ENCODE measurements at regions not wholly inside any gene's neighbourhood (a gene's known extent, or its start where the extent isn't known, plus 50 kb on each side); places are given as distances from the start of the nearest gene placed in this dataset.

DNA sequence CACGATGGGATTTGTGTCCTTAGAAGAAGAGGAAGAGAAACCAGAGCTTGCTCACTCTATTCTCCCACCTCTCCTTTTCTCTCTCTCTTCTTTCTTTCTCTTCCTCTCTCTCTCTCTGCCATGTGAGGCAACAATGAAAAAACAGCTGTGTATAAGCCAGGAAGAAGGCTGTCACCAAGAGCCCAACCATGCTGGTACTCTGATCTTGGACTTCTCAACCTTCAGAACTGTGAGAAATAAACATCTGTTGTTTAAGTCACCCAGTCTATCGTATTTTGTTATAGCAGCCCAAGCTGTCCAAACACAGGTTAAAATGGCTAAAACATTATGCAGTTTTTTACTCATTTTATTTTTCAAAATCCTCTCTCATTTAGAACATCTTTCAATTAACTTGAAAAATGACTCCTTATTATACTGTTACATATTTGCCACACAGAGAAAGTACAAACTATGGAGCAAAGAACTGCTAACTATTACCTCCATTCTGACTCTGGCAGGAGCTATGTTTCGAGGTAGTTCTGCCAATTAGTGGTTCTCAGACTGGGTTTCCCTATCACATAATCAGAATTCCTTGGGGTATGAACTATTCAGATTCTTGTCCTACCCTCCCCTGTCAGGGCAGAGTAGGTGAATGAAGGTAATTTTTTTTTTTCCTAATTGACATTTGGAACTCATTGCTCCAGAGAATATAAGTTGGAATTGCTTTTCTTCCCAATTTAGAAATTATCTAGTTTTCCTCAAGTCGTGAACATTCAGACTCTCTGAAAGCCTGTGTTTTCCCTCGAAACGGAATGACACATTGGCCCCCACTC lies 434.6 kb downstream of the ENC1 start:
- no peak for ATAC-seq
- DNase-seq (ENCODE audit: low spot score): no peak

DNA sequence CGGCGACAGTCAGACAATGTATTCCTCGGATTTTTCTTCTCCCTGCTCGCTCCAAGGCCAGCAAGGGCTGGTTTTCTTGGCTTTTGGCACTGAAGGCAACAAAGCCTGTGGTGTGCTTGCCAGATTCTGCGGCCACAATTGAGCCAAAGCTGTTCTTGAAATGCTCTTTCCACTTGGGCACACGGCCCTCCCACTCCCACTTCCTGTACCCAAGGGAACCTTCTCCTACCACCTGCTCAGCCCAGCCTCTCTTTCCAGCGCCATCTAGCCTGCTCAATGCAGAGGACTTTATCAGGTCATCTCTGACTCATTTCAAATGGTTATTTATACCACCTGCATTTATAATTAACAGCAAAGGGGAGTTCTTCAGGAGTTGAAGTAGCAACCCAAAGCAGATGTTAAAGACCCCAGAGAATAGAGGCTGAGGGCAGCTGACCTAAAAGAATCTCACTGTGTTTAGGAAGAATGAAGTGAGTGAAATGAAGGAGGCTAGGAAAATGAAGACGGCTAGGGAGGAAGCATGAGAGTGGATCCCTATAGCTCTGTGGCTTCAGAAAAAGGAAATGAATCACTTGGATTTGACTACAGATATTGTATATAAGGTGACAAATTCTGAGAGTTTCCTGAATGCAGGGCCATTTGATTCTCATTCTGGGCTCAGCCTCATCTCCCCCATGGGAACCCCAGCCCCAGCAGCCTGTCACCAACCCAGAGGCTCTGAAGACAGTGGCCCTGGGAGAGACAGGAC lies 439.0 kb downstream of the ENC1 start:
- ATAC-seq: no peak
- no peak for DNase-seq (ENCODE audit: low spot score)

DNA sequence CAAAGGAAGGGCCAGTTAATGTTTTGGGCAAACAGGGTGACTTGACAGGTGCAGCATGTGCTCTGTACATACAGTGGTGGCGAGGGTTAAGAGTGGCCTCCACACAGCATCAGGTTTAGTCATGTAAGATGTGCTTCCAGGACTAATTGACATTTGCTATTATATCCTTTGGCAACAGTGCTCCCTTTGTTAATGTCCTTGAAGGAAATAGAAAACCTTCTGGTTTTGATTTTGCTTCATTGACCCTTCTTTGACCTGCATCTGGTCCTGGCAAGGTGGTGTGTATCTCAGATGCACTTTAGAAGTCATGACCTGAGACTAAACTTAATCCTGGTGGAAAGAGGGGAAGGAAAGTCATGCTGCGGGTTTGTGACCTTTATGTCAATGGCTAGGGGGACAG lies 440.0 kb downstream of the ENC1 start:
- ATAC-seq: no peak

DNA sequence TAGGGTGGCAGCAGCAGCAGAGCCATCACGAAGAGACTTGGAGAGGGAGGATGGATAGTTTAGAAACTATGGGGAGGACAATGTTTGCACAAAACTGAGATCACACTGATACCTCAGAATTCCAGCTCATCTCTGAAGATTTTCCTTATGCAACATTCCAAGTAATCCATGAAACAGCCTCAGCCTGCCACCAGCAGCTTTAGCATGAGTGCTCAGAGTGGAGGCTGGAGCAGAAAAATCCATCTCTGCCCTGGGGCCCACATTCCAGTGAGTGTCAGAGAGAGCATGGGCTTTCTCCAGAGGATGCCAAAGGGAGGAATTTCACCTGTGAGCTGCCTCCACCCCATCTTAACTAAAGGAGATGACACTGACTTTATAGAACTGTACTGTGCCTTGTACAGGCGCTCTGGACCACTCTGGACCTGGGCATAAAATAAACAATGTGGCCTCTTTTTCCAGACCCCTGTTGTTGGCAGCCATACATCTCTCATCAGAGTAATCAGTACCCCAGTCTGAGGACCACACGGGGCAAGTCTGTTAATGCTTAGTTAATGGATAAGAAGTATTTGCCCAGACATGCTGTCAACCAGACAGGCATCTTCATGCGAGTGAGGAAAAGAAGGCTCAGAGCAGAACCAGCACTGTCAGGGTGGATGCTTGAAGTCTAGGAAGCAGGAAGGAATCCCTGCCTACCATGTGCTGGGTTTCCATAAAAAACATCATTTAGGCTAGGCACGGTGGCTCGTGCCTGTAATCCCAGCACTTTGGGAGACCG lies 440.9 kb downstream of the ENC1 start:
- ATAC-seq (no peak), DNase-seq (ENCODE audit: low spot score) (no peak)

More for the DNA sequence above, 440.0 kb downstream of the ENC1 start:
- no peak for DNase-seq (ENCODE audit: low spot score)

DNA sequence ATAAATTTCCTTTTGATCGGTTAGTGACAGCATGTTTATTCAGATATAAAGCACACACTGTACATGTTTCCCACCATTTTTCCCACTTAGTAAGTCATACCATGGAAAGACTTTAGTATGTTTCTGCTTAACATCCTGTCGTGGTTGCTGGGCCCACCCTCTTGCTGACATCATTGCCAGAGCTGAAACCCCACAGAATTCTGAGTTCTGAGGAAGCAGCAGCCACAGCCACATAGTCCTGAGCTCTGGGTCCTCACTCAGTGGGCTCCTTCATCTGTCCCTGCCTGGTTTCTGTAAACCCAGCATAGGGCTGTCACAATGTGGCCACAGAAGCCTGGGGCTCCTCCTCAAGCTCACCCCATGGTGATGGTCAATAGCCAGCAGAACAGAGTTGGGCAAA lies 441.5 kb downstream of the ENC1 start:
- no peak for DNase-seq (ENCODE audit: low spot score)
- ATAC-seq: no peak

DNA sequence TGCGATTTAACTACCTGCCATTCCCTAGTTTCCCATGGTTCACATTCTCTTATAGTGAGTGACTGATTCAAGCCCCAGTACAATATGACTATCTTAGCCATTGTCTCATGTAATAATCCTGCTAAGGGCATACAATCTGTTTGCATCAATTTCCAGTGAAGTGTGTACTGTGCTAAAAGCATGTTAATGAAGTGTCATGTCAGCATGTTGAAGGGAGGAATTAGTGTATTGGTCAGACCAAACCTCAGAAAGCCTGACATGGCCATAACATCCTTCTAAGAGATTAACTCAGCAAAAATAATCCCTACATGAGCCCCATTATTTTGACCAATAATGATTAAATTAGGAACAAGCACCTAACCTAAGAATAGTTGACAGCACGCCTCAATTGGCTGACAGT lies 442.4 kb downstream of the ENC1 start:
- ATAC-seq: no peak
- no peak for DNase-seq (ENCODE audit: low spot score)

DNA sequence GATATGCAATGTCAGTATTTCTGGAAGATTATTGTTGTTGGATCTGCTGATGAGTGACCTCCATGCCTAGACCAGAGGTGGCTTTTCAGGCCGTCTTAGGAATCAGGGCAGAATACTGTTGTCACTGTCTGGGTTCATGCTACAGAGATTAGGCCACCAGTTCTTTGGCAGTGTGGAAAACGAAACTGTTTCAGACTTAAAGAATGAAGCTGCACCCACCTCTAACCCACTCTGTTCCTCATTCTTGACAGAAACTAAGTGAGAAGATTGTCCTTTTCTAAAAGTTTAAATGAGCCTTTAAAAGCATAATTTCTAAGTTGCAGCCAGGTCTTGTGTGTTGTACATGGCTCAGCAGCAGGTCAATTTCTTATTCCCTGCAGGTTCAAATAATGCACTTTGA lies 444.3 kb downstream of the ENC1 start:
- no peak for DNase-seq (ENCODE audit: low spot score)
- no peak for ATAC-seq

DNA sequence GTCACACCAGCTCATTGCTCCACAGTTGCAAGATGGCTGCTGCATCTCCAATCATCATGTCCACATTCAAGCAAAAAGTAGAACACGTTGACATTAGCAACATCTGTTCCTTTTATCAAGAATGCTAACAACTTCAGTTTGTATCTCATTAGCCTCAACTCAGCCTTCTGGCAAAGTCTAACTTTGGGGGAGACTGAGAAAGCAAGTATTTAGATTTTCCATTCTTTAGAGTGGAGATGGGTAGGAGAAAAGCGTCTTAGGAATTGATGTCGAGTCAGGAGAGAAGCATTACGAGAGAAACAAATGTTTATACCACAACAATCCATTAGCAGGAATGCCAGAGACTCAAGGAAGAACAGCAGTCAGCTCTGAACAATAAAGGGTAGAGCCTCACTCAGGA lies 446.3 kb downstream of the ENC1 start:
- no peak for DNase-seq (ENCODE audit: low spot score)
- no peak for ATAC-seq

DNA sequence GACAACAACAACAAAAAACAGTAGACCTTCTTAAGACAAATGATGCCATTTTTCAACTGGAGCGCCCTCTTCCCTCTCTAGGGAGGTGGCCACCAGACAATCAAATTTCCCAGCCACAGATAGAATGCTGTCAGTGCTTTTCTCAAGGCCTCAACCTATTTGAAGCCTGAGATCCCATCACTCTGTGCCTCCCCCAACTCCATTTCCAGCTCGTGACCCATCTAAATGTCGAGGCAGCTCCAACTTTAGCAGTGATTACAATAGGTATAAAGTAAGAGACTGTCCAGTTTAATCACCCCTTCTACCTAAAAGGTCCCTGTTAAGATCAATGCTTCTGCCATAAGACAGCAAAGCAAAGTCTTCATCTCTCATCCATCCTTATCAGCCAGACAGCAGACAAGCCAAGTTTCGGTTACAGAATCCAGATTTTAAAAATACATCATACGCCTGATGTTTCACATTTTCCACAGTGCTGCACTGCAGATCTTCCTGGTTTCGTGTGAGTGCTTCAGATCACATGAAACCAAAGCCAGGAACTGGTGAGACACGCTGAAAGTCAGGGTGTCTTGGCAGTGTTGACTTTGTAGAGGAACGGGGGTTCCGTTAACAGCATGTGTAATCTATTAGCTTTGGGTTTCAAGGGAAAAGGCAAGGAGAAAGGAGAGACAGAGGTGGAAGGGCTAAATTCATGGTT lies 447.8 kb downstream of the ENC1 start:
- ATAC-seq (no peak), DNase-seq (ENCODE audit: low spot score) (no peak)

DNA sequence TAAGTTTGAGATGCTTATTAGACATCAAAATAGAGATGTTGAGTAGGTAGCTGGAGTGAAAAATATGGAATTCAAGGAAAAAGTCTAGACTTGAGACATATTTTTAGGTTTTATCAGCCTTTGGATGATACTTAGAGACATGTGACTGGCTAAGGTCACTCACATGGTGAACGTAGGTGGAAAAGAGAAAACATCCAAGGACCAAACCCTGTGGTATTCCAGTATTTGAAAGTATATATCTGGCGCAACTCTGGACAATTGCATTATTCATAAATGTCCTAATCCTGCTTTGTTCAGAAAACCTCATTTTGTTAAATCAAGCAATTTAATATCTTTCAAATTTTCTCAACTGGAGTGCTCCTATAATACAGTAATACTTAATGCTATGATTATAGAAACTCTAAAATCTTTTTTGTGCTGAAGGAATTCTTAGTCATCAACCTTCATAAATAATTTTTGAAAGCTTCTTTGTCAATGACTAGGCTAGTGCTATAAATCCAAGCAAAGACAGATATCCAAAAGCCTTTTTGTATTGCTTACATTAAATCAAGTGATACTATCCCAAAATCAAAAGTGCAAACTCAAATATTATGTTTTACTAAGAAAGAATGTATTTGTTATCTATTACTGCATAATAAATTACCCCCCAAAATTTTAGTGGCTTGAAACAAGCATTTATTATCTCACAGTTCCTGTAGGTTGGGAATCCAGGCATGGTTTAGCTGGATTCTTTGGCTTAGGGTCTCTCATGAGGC lies 452.0 kb downstream of the ENC1 start:
- ATAC-seq (no peak), DNase-seq (ENCODE audit: low spot score) (no peak)

DNA sequence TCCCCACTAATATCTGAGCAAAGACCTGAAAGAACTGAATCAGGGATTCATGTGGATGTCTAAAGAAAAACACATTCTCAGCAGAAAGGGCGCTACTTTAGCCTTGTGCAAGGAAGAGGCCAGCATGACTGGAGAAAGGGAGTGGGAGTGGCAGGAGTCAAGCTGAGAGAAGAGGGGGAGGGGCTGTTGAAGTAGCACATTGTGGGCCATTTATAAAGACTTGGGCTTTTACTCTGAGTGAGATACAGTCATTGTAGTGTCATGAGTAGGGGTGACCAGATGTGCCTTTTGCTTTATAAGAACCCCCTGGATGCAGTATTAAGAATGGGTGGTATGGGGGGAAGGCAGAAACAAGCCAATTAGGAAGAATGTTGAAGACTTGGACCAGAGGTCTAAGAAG lies 452.8 kb downstream of the ENC1 start:
- DNase-seq (ENCODE audit: low spot score) (no peak), ATAC-seq (no peak)

DNA sequence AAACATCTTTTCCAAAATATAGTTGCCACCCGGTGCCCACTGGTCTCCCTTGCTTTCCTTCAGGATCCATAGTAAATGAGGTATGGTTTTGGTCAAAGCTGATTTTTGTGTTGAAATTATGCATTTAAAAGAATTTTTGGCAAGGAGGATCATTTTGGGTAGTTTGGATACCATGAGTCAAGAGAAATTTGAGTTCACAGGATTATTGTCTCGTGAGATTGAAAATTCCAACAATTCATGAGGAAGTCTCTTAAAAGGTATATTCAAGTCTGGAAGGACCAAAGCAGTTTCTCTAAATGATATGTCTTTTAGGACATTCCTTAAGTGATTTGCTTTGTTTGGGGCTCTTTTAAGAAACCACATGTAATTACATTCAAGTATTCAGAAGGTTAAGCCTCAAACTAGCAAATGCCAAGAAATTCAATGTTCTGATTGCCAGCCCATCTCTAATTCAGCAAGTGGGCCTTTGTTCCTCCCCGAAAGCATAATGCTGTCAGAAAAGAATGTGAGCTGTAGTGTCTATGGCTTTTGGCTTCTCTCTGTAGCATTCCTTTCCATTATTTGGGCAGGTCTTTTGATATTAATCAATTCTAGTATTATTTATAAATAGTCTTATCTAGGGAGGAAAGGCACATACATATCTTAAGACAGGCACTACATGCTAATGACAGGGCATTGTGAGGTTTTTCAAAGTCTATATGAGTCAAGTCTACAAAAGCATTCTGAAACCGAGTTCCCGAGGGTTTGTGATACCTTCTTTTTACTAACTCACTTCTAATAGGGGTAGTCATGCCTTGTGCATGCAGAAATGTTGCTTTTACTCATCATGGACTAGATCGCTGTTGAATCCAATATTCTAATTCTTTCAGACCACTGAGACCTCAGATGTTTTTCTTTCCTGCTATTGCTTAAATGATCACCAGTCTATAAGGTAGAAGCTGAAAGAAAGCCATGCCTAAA lies 453.9 kb downstream of the ENC1 start:
- ATAC-seq (no peak), DNase-seq (ENCODE audit: low spot score) (no peak)

DNA sequence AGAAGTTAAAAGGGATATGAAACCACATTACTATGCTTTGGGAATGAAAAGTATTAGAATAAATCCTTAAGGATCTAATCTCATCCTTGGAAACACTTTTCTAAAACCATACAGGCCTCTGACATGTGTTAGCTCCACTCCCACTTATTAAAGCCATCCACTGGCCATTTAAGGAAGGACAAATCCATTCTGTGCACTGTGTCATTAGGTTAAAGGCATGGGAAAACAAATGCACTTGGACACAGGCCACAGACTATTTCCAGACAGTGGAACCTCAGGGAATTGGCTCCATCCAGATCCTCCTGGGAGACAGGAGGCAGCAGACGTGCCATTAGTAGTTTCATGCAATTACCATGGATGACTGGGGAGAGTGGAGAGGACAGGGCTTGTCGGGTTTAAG lies 454.9 kb downstream of the ENC1 start:
- ATAC-seq (peak; percentile 27), DNase-seq (ENCODE audit: low spot score) (no peak)

DNA sequence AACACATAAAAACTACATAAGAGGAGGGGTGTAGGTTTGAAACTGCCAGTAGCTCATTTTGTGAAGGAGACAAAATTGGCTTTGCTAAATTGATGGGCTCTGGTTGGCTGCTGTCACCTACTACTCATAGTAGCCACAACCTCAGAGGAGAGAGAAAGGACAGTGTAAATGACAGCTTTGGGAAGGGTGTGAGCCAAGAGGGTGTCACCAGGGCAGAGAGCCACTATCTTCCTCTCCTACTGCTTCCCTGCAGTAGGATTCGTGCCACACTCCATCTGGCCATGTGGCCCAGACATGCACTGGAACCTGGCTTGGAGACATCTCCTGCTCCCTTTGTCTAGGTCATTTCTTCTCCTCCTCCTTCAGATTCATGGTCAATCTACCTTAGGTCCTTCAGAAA lies 455.9 kb downstream of the ENC1 start:
- no peak for ATAC-seq
- no peak for DNase-seq (ENCODE audit: low spot score)

DNA sequence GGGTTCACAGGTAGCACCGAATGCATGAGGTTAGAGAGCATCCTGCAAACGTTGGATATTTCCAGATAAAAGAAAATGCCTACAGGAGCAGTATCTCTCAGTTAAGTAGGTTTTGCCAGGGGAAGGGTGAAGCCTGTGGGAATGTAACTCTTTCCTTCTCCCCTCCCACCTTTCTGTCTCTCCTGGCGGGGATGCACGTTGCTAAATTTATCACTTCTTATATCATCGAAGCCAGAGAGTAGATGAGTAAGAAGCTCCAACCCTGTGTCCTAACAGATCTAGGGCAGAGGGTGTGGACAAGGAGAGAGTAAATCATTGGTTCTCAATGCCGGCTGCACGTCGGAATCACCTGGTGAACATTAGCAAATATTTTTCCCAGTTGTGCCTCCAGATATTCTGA lies 457.5 kb downstream of the ENC1 start:
- DNase-seq (ENCODE audit: low spot score): no peak
- no peak for ATAC-seq

DNA sequence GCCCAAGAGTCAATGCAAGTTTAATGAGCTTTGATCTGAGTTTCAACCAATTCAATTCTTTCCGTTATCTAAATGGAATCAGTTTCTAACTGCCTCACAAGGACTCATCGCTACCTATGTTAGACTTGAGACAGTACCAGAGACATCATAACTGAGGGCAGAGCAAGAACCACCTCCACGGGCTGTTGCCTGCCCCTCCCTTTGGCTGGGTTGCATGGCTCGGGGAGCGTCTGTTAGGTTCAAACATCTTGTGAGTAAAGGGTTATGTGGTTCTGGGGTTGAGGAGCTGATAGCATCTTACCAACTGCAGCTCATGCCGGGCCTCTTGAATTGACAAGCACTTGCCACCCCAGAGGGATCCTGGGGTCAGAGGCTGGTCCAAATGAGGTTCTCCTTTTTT lies 457.9 kb downstream of the ENC1 start:
- ATAC-seq: no peak
- DNase-seq (ENCODE audit: low spot score): no peak

DNA sequence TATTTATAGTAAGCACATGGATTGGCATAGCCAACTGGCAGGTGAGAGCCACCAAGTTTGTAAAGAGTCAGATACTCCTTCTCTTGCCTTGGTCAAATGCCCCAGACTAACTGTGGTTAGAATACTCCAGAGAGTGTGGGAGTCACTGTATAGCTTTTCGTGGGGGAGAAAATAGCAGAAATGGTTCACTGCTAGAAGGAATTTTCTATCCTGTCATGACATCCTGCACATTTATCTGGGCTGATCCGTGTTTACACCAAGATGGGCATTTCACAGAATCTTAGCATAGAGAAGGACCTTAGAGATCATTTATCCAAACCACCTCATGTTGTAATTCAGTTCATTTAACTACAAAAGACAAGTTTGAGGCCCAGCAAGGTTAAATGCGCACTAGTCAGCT lies 460.8 kb downstream of the ENC1 start:
- DNase-seq (ENCODE audit: low spot score): no peak
- ATAC-seq: no peak

DNA sequence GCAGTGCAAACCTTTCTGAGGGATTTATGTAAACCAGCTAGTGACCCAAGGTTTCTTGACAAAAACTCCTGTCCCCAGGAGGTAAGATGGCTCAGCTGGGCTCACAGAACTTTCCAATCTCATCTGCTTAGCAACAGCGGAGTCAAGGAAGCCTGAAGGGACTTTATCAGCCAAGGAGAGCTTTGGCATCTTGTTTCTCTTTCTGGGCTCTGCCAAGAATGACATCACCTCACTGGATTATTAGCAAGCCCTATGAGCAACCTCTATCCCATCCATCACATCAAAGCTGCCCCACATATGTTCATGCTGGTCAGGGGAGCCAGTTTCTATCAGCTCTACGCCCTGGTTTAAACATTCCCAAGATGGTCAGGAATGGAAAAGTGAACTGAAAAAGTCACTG lies 461.3 kb downstream of the ENC1 start:
- no peak for ATAC-seq
- DNase-seq (ENCODE audit: low spot score): no peak

DNA sequence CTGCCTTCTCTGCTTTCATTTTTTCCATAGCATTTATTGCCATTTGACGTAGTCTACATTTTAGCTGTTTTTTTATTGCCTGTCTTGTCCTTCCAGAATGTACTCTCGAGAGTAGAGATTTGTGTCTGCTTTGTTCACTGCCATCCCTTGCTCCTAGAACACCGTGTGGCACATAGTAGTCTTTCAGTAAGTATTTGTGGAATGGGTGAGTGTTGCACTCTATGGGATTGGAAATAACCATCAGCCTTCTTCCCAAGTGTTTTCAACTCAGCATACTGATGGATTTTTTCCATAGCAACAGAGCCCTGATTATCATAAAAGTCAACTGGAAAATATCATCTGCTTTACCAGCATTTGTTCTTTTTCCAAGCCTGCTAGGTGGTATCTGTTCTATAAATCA lies 462.6 kb downstream of the ENC1 start:
- DNase-seq (ENCODE audit: low spot score): no peak
- no peak for ATAC-seq

All from left lobe of liver (tissue), 2 donors.